GM12878 (cell line): ENCODE measurements at regions not wholly inside any gene's neighbourhood (a gene's known extent, or its start where the extent isn't known, plus 50 kb on each side); places are given as distances from the start of the nearest gene placed in this dataset.

Experiments
- ATAC-seq: fragments of 200-7000 bp; cut with Tn5 transposase; 3 replicates; pipeline ENCODE4 v1.9.1; 2020; ENCODE audit warnings: mild to moderate bottlenecking, moderate library complexity
- BruUV-seq: library from RNA; stranded (reverse); fragments of 400-500 nt; replicated peaks from 2 replicates; lab custom pipeline; 2021; lab: Mats Ljungman, UMichigan
- CTCF ChIA-PET: fragments of 300-600 bp; sonication (Branson Sonifier 250); formaldehyde crosslinking; extraction: SDS; loops from one replicate; lab custom pipeline; 2021; ENCODE audit warnings: inconsistent platforms; lab: Yijun Ruan, JAX
- POLR2A ChIA-PET: fragments of 350-600 bp; formaldehyde crosslinking; extraction: SDS; loops from one replicate; lab custom pipeline; 2021; ENCODE audit warnings: inconsistent platforms; lab: Charles Lee
- RAD21 ChIA-PET: fragments of 300-600 bp; sonication (Branson Sonifier 250); formaldehyde crosslinking; loops from one replicate; lab custom pipeline; 2023; ENCODE audit warnings: antibody characterized with exemption; ENCODE audit not compliant: unreplicated experiment; lab: Charles Lee
- SMC1A ChIA-PET: fragments of 300-600 bp; sonication (Branson Sonifier 250); formaldehyde crosslinking; loops from one replicate; lab custom pipeline; 2023; ENCODE audit not compliant: unreplicated experiment, uncharacterized antibody; lab: Charles Lee
- DNase-seq: peaks from one replicate; pipeline ENCODE4 v3.0.0-alpha.2; 2011; ENCODE audit warnings: low read depth, low spot score
- FAIRE-seq: peaks from 3 replicates; lab custom pipeline; 2011; peaks lifted over from hg19 to GRCh38; lab: Jason Lieb, UNC
- H2AFZ ChIP-seq: 2 replicates; pipeline ENCODE4 v1.6.0; 2011; ENCODE audit warnings: low read depth, low read length, control low read depth; ENCODE audit not compliant: control insufficient read depth
- H3K27ac ChIP-seq: 2 replicates; pipeline ENCODE4 v1.5.1; 2011; ENCODE audit warnings: control low read depth; ENCODE audit not compliant: control insufficient read depth, insufficient read depth
- H3K27me3 ChIP-seq, 2 experiments: replicated peaks in 1 of 2; 2 replicates each; pipeline versions ENCODE4 v1.6.0 to v1.6.1; 2011; ENCODE audit warnings: low read length in 1 of 2; ENCODE audit not compliant: control insufficient read depth in 2 of 2, insufficient read depth in 2 of 2
- H3K36me3 ChIP-seq, 2 experiments: 2 replicates each; pipeline ENCODE4 v1.5.1; 2011; ENCODE audit warnings: low read length in 1 of 2; ENCODE audit not compliant: control insufficient read depth in 2 of 2, insufficient read depth in 2 of 2
- H3K4me1 ChIP-seq: 2 replicates; pipeline ENCODE4 v1.6.1; 2011; ENCODE audit warnings: mild to moderate bottlenecking, low read length, moderate library complexity, mixed read lengths; ENCODE audit not compliant: control insufficient read depth, insufficient read depth
- H3K4me2 ChIP-seq: 2 replicates; pipeline ENCODE4 v1.6.0; 2011; ENCODE audit warnings: control low read depth; ENCODE audit not compliant: control insufficient read depth, insufficient read depth
- H3K4me3 ChIP-seq: fragments of 200-600 bp; sonication (generic); 2 replicates; pipeline ENCODE4 v1.5.1; 2016
- H3K79me2 ChIP-seq: 2 replicates; pipeline ENCODE4 v1.6.0; 2011; ENCODE audit warnings: low read length; ENCODE audit not compliant: control insufficient read depth, insufficient read depth
- H3K9ac ChIP-seq: 2 replicates; pipeline ENCODE4 v1.8.0; 2011; ENCODE audit warnings: low read length, control low read depth, mixed read lengths; ENCODE audit not compliant: control insufficient read depth, insufficient read depth
- H3K9me3 ChIP-seq: replicated peaks from 3 replicates; pipeline ENCODE4 v1.5.1; 2011; ENCODE audit warnings: mild to moderate bottlenecking, low read length; ENCODE audit not compliant: control insufficient read depth, insufficient read depth
- H4K20me1 ChIP-seq: 2 replicates; pipeline ENCODE4 v1.6.0; 2011; ENCODE audit not compliant: control insufficient read depth, insufficient read depth
- BACH1 ChIP-seq: fragments of 450-650 bp; IDR thresholded peaks from 2 replicates; pipeline ENCODE4 v1.6.1; 2017; ENCODE audit warnings: mild to moderate bottlenecking, borderline replicate concordance
- BRCA1 ChIP-seq: IDR thresholded peaks from 2 replicates; pipeline ENCODE4 v1.6.1; 2011; ENCODE audit warnings: low read depth, low read length, improper control_type of control experiment
- DPF2 ChIP-seq: fragments of 450-650 bp; IDR thresholded peaks from 2 replicates; pipeline ENCODE4 v1.6.1; 2017; ENCODE audit warnings: mild to moderate bottlenecking
- HDGF ChIP-seq: fragments of 450-650 bp; IDR thresholded peaks from 2 replicates; pipeline ENCODE4 v1.6.1; 2016; ENCODE audit warnings: antibody characterized with exemption
- MTA2 ChIP-seq: fragments of 450-650 bp; IDR thresholded peaks from 2 replicates; pipeline ENCODE4 v1.6.1; 2016; ENCODE audit warnings: low read depth, mild to moderate bottlenecking, moderate library complexity
- RCOR1 ChIP-seq: conservative IDR thresholded peaks from 2 replicates; pipeline ENCODE4 v1.6.1; 2012; ENCODE audit warnings: low read depth, low read length, improper control_type of control experiment
- SRF ChIP-seq, 2 experiments: IDR thresholded peaks; 2 replicates each; pipeline ENCODE4 v1.6.1; 2011; ENCODE audit warnings: low read depth in 2 of 2, low read length in 2 of 2, mild to moderate bottlenecking in 1 of 2, moderate library complexity in 1 of 2
- ZNF274 ChIP-seq: IDR thresholded peaks from one replicate; pipeline ENCODE4 v1.8.0; 2011; ENCODE audit not compliant: insufficient read length, insufficient read depth
- WGBS: methylation state at CpG from one replicate; pipeline ENCODE4 v1.1.6; 2016; ENCODE audit warnings: low lambda C conversion rate; ENCODE audit not compliant: insufficient replicate concordance, insufficient coverage; ENCODE audit errors: missing lambda C conversion rate; 5-methylcytosine and 5-hydroxymethylcytosine counted together
- in situ Hi-C: fragments of 300-500 bp; cut with MboI; formaldehyde crosslinking; loops from 9 replicates; pipeline ENCODE4 v1.14.3; 2018; ENCODE audit warnings: mixed read lengths
- intact Hi-C: fragments of 100-400 bp; cut with micrococcal nuclease; formaldehyde crosslinking; loops from one replicate; pipeline ENCODE4 v1.14.2; 2022; ENCODE audit not compliant: unreplicated experiment
- TF ChIP-seq, protein P1 (sequence below): IDR thresholded peaks from 2 replicates; pipeline ENCODE4 v1.6.1; 2012; ENCODE audit warnings: low read depth, low read length, improper control_type of control experiment

DNA sequence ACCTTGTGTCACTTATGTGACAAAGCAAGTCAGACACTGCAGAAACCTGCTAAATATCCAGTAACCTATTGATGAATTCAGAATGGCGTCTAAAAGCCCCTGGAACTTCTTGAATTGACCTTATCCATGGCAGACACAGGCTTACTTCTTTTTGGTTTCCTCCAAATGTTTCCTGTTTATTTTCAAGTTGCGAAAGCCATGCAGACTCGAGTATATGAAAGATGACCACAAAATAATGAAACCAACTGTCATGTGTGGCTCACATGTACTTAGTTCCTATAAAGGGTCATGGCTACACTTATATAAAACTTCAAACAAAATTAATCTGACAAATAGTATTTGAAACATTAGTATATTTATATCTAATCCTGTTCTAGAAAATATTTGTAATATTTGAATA lies 113.1 kb upstream of the FNDC3A start:
- RAD21 ChIA-PET, result no interaction called here
- H3K4me3 ChIP-seq, result no peak overlapping the region
- in situ Hi-C loops, result no loop called here
- no peaks in the 10 kb centered on the region for H4K20me1 ChIP-seq
- 33% methylated on average over 3 of the region's 3 CpGs for WGBS
- BruUV-seq, result no TSS peak
- TF ChIP-seq BRCA1 (no peak), RCOR1 (no peak), MTA2 (no peak)
- TF ChIP-seq, protein P1, sequence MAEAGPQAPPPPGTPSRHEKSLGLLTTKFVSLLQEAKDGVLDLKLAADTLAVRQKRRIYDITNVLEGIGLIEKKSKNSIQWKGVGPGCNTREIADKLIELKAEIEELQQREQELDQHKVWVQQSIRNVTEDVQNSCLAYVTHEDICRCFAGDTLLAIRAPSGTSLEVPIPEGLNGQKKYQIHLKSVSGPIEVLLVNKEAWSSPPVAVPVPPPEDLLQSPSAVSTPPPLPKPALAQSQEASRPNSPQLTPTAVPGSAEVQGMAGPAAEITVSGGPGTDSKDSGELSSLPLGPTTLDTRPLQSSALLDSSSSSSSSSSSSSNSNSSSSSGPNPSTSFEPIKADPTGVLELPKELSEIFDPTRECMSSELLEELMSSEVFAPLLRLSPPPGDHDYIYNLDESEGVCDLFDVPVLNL, result no peak
- TF ChIP-seq, all 136 proteins: peak for 0
- ATAC-seq (no peak), FAIRE-seq (no peak), DNase-seq (no peak)
- Histone ChIP-seq H3K36me3 (no peaks in the 10 kb centered on the region), H3K79me2 (no peaks in the 10 kb centered on the region), H3K9ac (no peak overlapping the region), H3K4me2 (no peak overlapping the region), H3K27me3 (no peaks in the 10 kb centered on the region; a peak in 1 of 4 replicates), H3K27ac (no peak overlapping the region), H3K9me3 (no peaks in the 10 kb centered on the region), H3K4me1 (no peaks in the 10 kb centered on the region), H2AFZ (no peak overlapping the region)
- SMC1A ChIA-PET, result no interaction called here
- intact Hi-C loops, result no loop called here
- POLR2A ChIA-PET, result no interaction called here
- CTCF ChIA-PET, result no interaction called here

DNA sequence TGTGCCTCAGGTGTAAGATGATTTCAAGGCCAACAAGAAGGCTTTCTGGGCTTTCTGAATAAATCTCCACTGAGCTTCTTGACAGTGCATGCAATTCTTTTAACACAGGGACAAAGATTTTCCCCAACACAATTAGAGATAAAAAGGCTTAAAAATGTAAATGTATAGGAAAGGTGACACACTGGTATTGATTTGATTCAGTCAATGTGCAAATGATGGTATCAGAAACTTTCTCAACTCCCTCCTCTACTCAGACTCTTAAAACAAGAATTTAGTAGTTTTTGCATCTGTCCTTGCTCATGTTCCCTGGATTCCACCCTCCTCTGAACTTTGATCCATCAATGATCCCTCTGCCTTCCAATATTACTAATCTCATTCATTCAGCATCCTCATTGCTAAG lies 111.6 kb upstream of the FNDC3A start:
- H2AFZ ChIP-seq, result no peak overlapping the region
- ChIA-PET SMC1A (no interaction called here), RAD21 (no interaction called here), CTCF (no interaction called here), POLR2A (no interaction called here)
- no peaks in the 10 kb centered on the region for H3K36me3 ChIP-seq
- intact Hi-C loops (no loop called here), in situ Hi-C loops (no loop called here)
- no peaks in the 10 kb centered on the region; a peak in 1 of 4 replicates for H3K27me3 ChIP-seq
- no TSS peak for BruUV-seq
- no peaks in the 10 kb centered on the region for H3K9me3 ChIP-seq
- H4K20me1 ChIP-seq, result no peaks in the 10 kb centered on the region
- no peak overlapping the region for H3K9ac ChIP-seq
- TF ChIP-seq BACH1 (no peak), SRF (IDR thresholded peaks at IDR 0.05; ENCODE audit: low read depth in 2 of 2, low read length in 2 of 2) (no peak), RCOR1 (no peak), HDGF (no peak), ZNF274 (no peak), DPF2 (no peak)
- H3K79me2 ChIP-seq, result no peaks in the 10 kb centered on the region
- H3K27ac ChIP-seq, result no peak overlapping the region
- H3K4me2 ChIP-seq, result no peak overlapping the region
- DNase-seq (no peak), FAIRE-seq (no peak), ATAC-seq (no peak)
- no peaks in the 10 kb centered on the region for H3K4me1 ChIP-seq
- H3K4me3 ChIP-seq, result no peak overlapping the region
